Activated T-helper 9 cell treated with anti-CD3 and anti-CD28 coated beads, Interleukin-2, amount 50 U/mL, for 16 hours (primary cell): ENCODE measurements at regions not wholly inside any gene's neighbourhood (a gene's known extent, or its start where the extent isn't known, plus 50 kb on each side); places are given as distances from the start of the nearest gene placed in this dataset.

Experiments used
- DNase-seq: peaks from one replicate; pipeline ENCODE4 v3.0.0-alpha.2; 2020; ENCODE audit warnings: low read depth

- no peak for DNase-seq
Measured at GRCh38 chr11:134762248-134763029, 350.4 kb upstream of the B3GAT1 start.

GRCh38 chr11:134761926-134762247 lies 349.8 kb upstream of the B3GAT1 start:
- DNase-seq, result no peak

- DNase-seq, result no peak
Measured at GRCh38 chr11:134761386-134761785, 349.3 kb upstream of the B3GAT1 start.

GRCh38 chr11:134760957-134761356 lies 348.9 kb upstream of the B3GAT1 start:
- no peak for DNase-seq

- DNase-seq, result no peak
Measured at GRCh38 chr11:134760299-134760698, 348.3 kb upstream of the B3GAT1 start.

GRCh38 chr11:134759855-134760254 lies 347.8 kb upstream of the B3GAT1 start:
- DNase-seq, result no peak

- no peak for DNase-seq
Measured at GRCh38 chr11:134759274-134759673, 347.2 kb upstream of the B3GAT1 start.

GRCh38 chr11:134758342-134758931 lies 346.4 kb upstream of the B3GAT1 start:
- no peak for DNase-seq

GRCh38 chr11:134757633-134758032 lies 345.6 kb upstream of the B3GAT1 start:
- no peak for DNase-seq

GRCh38 chr11:134756811-134757540 lies 344.9 kb upstream of the B3GAT1 start:
- DNase-seq, result no peak

- DNase-seq, result no peak
Measured at GRCh38 chr11:134755535-134755934, 343.5 kb upstream of the B3GAT1 start.

GRCh38 chr11:134754521-134755198 lies 342.6 kb upstream of the B3GAT1 start:
- DNase-seq, result no peak

GRCh38 chr11:134753771-134754520 lies 341.9 kb upstream of the B3GAT1 start:
- no peak for DNase-seq

GRCh38 chr11:134752964-134753770 lies 341.1 kb upstream of the B3GAT1 start:
- no peak for DNase-seq

- no peak for DNase-seq
Measured at GRCh38 chr11:134752526-134752925, 340.5 kb upstream of the B3GAT1 start.

- no peak for DNase-seq
Measured at GRCh38 chr11:134751766-134752165, 339.7 kb upstream of the B3GAT1 start.

GRCh38 chr11:134751031-134751585 lies 339.1 kb upstream of the B3GAT1 start:
- DNase-seq, result no peak

- DNase-seq, result no peak
Measured at GRCh38 chr11:134750619-134751018, 338.6 kb upstream of the B3GAT1 start.

- DNase-seq, result no peak
Measured at GRCh38 chr11:134749040-134749839, 337.2 kb upstream of the B3GAT1 start.

- no peak for DNase-seq
Measured at GRCh38 chr11:134746609-134747008, 334.6 kb upstream of the B3GAT1 start.
